Suprapubic skin (tissue), 4 donors: ENCODE measurements at regions not wholly inside any gene's neighbourhood (a gene's known extent, or its start where the extent isn't known, plus 50 kb on each side); places are given as distances from the start of the nearest gene placed in this dataset.
A peak's percentile ranks its signal among the peaks of the same experiment; 100 is the strongest.

ENCODE experiments used
- DNase-seq, 2 donors: peaks; one replicate each; pipeline ENCODE4 v3.0.0-alpha.2; 2019; ENCODE audit warnings: low spot score in 2 of 2
- H3K27ac ChIP-seq: fragments of 200-600 bp; sonication (generic); one replicate; pipeline ENCODE4 v1.5.1; 2019
- H3K27me3 ChIP-seq: fragments of 200-600 bp; sonication (generic); one replicate; pipeline ENCODE4 v1.5.1; 2019
- H3K36me3 ChIP-seq: fragments of 200-600 bp; sonication (generic); one replicate; pipeline ENCODE4 v1.5.1; 2019
- H3K4me1 ChIP-seq: fragments of 200-600 bp; sonication (generic); one replicate; pipeline ENCODE4 v1.5.1; 2019
- H3K4me3 ChIP-seq: fragments of 200-600 bp; sonication (generic); one replicate; pipeline ENCODE4 v1.5.1; 2019; ENCODE audit warnings: mild to moderate bottlenecking
- H3K9me3 ChIP-seq: fragments of 200-600 bp; sonication (generic); one replicate; pipeline ENCODE4 v1.5.1; 2019
- CTCF ChIP-seq, 2 donors: fragments of 200-600 bp in 1 of 2; fragments of 450-650 bp in 1 of 2; sonication (generic) in 1 of 2; IDR thresholded peaks; one replicate each; pipeline ENCODE4 v1.5.1; 2016 to 2019; ENCODE audit warnings: antibody characterized with exemption in 2 of 2, mild to moderate bottlenecking in 1 of 2, moderate library complexity in 1 of 2
- EP300 ChIP-seq: sonication (generic); formaldehyde crosslinking; IDR thresholded peaks from one replicate; pipeline ENCODE4 v1.6.1; 2017; ENCODE audit warnings: antibody characterized with exemption
- POLR2A ChIP-seq, 2 donors: fragments of 450-650 bp; IDR thresholded peaks; one replicate each; pipeline ENCODE4 v1.6.1; 2017; ENCODE audit warnings: antibody characterized with exemption in 2 of 2, mild to moderate bottlenecking in 2 of 2, moderate library complexity in 2 of 2
- POLR2AphosphoS5 ChIP-seq, 3 donors: sonication (generic); formaldehyde crosslinking; IDR thresholded peaks; one replicate each; pipeline ENCODE4 v1.6.1; 2017; ENCODE audit warnings: antibody characterized with exemption in 3 of 3
- WGBS: methylation state at CpG from one replicate; pipeline ENCODE4 v1.1.5; 2018; 5-methylcytosine and 5-hydroxymethylcytosine counted together

GRCh38 chrX:43552156-43552555 is 103.9 kb upstream of the MAOA start:
- 54% methylated on average over 2 of the region's 2 CpGs for WGBS
- Histone ChIP-seq H3K36me3 (no peaks in the 10 kb centered on the region), H3K9me3 (no peaks in the 10 kb centered on the region), H3K27me3 (no peaks in the 10 kb centered on the region), H3K27ac (no peak overlapping the region), H3K4me1 (peaks cover 4% of the 10 kb centered on the region), H3K4me3 (no peak overlapping the region)
- DNase-seq: no peak
- TF ChIP-seq CTCF (IDR thresholded peaks at IDR 0.05) (no peak), POLR2AphosphoS5 (IDR thresholded peaks at IDR 0.05) (no peak), POLR2A (IDR thresholded peaks at IDR 0.05) (no peak), EP300 (no peak)

- no peaks in the 10 kb centered on the region for H3K36me3 ChIP-seq
- WGBS: 85% methylated on average over 4 of the region's 4 CpGs
- no peak overlapping the region for H3K27ac ChIP-seq
- TF ChIP-seq POLR2A (IDR thresholded peaks at IDR 0.05): no peak
- no peak for TF ChIP-seq CTCF (IDR thresholded peaks at IDR 0.05)
- no peak for TF ChIP-seq EP300
- no peak for TF ChIP-seq POLR2AphosphoS5 (IDR thresholded peaks at IDR 0.05)
- peaks cover 4% of the 10 kb centered on the region for H3K4me1 ChIP-seq
- no peaks in the 10 kb centered on the region for H3K27me3 ChIP-seq
- no peak overlapping the region for H3K4me3 ChIP-seq
- no peak for DNase-seq
- H3K9me3 ChIP-seq: no peaks in the 10 kb centered on the region
These were observed 103.4 kb upstream of the MAOA start for GRCh38 chrX:43552703-43553102.

- TF ChIP-seq POLR2AphosphoS5 (IDR thresholded peaks at IDR 0.05) (no peak), CTCF (IDR thresholded peaks at IDR 0.05) (no peak), EP300 (no peak), POLR2A (IDR thresholded peaks at IDR 0.05) (no peak)
- H3K36me3 ChIP-seq: no peaks in the 10 kb centered on the region
- H3K4me1 ChIP-seq: peaks cover 4% of the 10 kb centered on the region
- 73% methylated on average over 5 of the region's 5 CpGs for WGBS
- H3K9me3 ChIP-seq: no peaks in the 10 kb centered on the region
- H3K4me3 ChIP-seq: no peak overlapping the region
- H3K27me3 ChIP-seq: no peaks in the 10 kb centered on the region
- H3K27ac ChIP-seq: no peak overlapping the region
- DNase-seq: no peak
These were observed 102.8 kb upstream of the MAOA start for GRCh38 chrX:43553257-43553656.

GRCh38 chrX:43556207-43556606 is 99.9 kb upstream of the MAOA start:
- H3K4me1 ChIP-seq: peaks cover 4% of the 10 kb centered on the region
- no peaks in the 10 kb centered on the region for H3K27me3 ChIP-seq
- no peak overlapping the region for H3K4me3 ChIP-seq
- no peak overlapping the region for H3K27ac ChIP-seq
- DNase-seq: no peak
- TF ChIP-seq EP300 (no peak), POLR2A (IDR thresholded peaks at IDR 0.05) (no peak), CTCF (IDR thresholded peaks at IDR 0.05) (no peak), POLR2AphosphoS5 (IDR thresholded peaks at IDR 0.05) (no peak)
- 50% methylated on average over 1 of the region's 1 CpG for WGBS
- H3K9me3 ChIP-seq: no peaks in the 10 kb centered on the region
- no peaks in the 10 kb centered on the region for H3K36me3 ChIP-seq

- H3K9me3 ChIP-seq: no peaks in the 10 kb centered on the region
- 10% methylated on average over 4 of the region's 4 CpGs for WGBS
- TF ChIP-seq POLR2AphosphoS5 (IDR thresholded peaks at IDR 0.05) (no peak), CTCF (IDR thresholded peaks at IDR 0.05) (peak; percentile 22 to 31)
- no peaks in the 10 kb centered on the region for H3K27me3 ChIP-seq
- H3K4me3 ChIP-seq: no peak overlapping the region
- no peaks in the 10 kb centered on the region for H3K4me1 ChIP-seq
- no peak overlapping the region for H3K27ac ChIP-seq
- no peaks in the 10 kb centered on the region for H3K36me3 ChIP-seq
- DNase-seq: no peak
These were observed 98.3 kb upstream of the MAOA start for GRCh38 chrX:43557792-43558191.
